ENCODE measurements at regions not wholly inside any gene's neighbourhood (a gene's known extent, or its start where the extent isn't known, plus 50 kb on each side); places are given as distances from the start of the nearest gene placed in this dataset.

GRCh38 chr2:56025469-56026193, 102.0 kb upstream of the EFEMP1 start:
- no peak for TF ChIP-seq RAD21 (IDR thresholded peaks at IDR 0.05; ENCODE audit: low read depth)
- TF ChIP-seq TEAD4 (IDR thresholded peaks at IDR 0.05) = no peak
- no peak for TF ChIP-seq TAF1 (IDR thresholded peaks at IDR 0.05; ENCODE audit: low read depth)
- no peak for TF ChIP-seq YY1 (IDR thresholded peaks at IDR 0.05; ENCODE audit: low read depth)
- TF ChIP-seq EP300 (IDR thresholded peaks at IDR 0.05; ENCODE audit: borderline replicate concordance) = no peak
- no peak for TF ChIP-seq REST (IDR thresholded peaks at IDR 0.05; ENCODE audit: low read depth)
- TF ChIP-seq MAX (IDR thresholded peaks at IDR 0.05) = no peak
- TF ChIP-seq FOXM1 (IDR thresholded peaks at IDR 0.05; ENCODE audit: borderline replicate concordance, low read depth) = no peak
- TF ChIP-seq CREB1 (IDR thresholded peaks at IDR 0.05; ENCODE audit: low read depth) = no peak
- no peak for TF ChIP-seq CEBPB (IDR thresholded peaks at IDR 0.05)
- no peak for TF ChIP-seq TCF12 (IDR thresholded peaks at IDR 0.05; ENCODE audit: low read depth)
